WI38 (cell line): ENCODE measurements at regions not wholly inside any gene's neighbourhood (a gene's known extent, or its start where the extent isn't known, plus 50 kb on each side); places are given as distances from the start of the nearest gene placed in this dataset.

Experiments
- H3K4me3 ChIP-seq: 2 replicates; pipeline ENCODE4 v1.5.1; 2011; ENCODE audit warnings: low read depth, mild to moderate bottlenecking, control low read depth, low read length
- CTCF ChIP-seq: IDR thresholded peaks from 2 replicates; pipeline ENCODE4 v1.5.1; 2012; ENCODE audit warnings: low read depth, mild to moderate bottlenecking, control low read depth, low read length

DNA sequence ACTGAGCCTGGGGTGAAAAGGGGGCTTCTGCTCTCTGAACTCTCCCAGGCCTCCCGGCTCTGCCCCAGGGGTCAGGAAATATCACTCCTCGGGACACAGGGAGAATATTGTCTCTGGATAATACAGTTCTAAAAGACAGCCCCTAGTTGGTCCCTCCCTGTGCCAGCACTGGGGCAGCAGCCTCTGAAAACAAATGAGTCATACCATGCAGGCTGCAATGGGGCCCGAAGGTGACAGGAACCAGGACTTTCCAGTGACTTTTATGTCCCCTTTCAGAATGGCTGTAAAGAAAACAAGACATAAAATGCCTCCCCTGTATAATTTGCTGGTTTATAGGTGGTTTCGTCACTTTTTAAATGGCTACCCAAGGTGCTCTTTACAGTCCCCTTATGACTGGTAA, 360.0 kb downstream of the NPHP4 start:
- TF ChIP-seq CTCF, result no peak
- no peak overlapping the region for H3K4me3 ChIP-seq

GRCh38 chr1:5628416-5628815, 363.8 kb downstream of the NPHP4 start:
- H3K4me3 ChIP-seq, result no peak overlapping the region
- no peak for TF ChIP-seq CTCF

DNA sequence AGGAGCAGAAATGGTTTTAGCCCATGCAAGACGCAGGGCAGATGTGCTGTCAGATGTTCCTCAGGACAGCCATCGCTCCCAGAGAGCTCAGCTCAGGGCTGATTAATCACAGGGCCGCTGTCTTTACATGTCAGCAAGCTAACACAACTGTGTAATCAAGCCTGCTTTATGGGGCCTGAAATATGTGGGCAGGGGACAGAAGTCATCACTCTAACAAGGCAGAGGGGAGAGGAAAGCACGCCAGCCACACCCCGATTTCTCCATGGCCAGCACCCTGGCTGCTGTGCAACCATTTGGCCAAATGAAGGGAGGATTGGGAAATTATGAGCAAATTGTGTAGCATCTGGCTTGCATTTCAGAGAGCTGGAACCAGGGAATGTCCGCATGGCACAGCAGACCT, 368.8 kb downstream of the NPHP4 start:
- H3K4me3 ChIP-seq, result no peak overlapping the region
- no peak for TF ChIP-seq CTCF

DNA sequence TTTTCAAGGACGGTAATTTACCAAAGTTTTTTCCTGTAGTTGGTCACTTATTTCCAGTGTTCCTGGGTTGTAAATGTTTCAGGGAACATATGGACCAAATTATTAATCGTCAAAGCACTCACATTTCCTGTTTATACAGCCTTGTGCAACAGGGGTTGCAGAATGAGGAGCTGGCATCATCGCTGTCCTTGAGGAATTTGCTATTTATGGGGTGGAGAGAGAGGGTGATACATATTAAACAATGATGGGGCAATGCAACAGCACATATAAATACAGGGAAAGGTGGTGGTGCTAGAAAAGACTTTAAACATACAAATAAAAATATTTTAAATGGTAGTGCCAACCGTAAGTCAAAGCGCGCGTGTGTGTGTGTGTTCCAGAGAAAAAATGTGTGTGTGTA, 369.8 kb downstream of the NPHP4 start:
- H3K4me3 ChIP-seq, result no peak overlapping the region
- TF ChIP-seq CTCF, result no peak

GRCh38 chr1:5621692-5622091, 370.5 kb downstream of the NPHP4 start:
- TF ChIP-seq CTCF, result no peak
- H3K4me3 ChIP-seq, result no peak overlapping the region

GRCh38 chr1:5620997-5621396, 371.2 kb downstream of the NPHP4 start:
- H3K4me3 ChIP-seq, result no peak overlapping the region
- TF ChIP-seq CTCF, result no peak

- no peak for TF ChIP-seq CTCF
- no peak overlapping the region for H3K4me3 ChIP-seq
Observed at GRCh38 chr1:5620418-5620817, 371.8 kb downstream of the NPHP4 start.
